ENCODE measurements at regions not wholly inside any gene's neighbourhood (a gene's known extent, or its start where the extent isn't known, plus 50 kb on each side); places are given as distances from the start of the nearest gene placed in this dataset.

GRCh38 chr17:34874478-34874877, 86.8 kb downstream of the CCT6B start:
- Histone ChIP-seq H3K36me3 (ENCODE audit: control insufficient read depth in 4 of 4, insufficient read depth in 3 of 4, low read depth in 1 of 4, low read length in 3 of 4) (no peaks in the 10 kb centered on the region), H3K4me3 (ENCODE audit: low read depth in 1 of 3, low read length in 3 of 3) (no peak overlapping the region), H3K27ac (ENCODE audit: low read depth in 1 of 2, low read length in 2 of 2) (no peak overlapping the region), H3K4me1 (ENCODE audit: control insufficient read depth in 4 of 4, insufficient read depth in 4 of 4, low read length in 3 of 4) (no peaks in the 10 kb centered on the region), H3K9ac (ENCODE audit: low read depth in 1 of 2, low read length in 2 of 2) (no peak overlapping the region), H3K9me3 (ENCODE audit: control insufficient read depth in 4 of 4, low read length in 3 of 4) (peaks cover 0 to 7% (median 2%) of the 10 kb centered on the region in 4 donors), H3K27me3 (ENCODE audit: control insufficient read depth in 4 of 4, insufficient read depth in 4 of 4, low read length in 3 of 4) (no peaks in the 10 kb centered on the region)
- WGBS = 38% methylated on average over 1 of the region's 1 CpG
- DNase-seq (ENCODE audit: low spot score) = no peak
- no peak for TF ChIP-seq HNF4A (conservative IDR thresholded peaks at IDR 0.05)
- TF ChIP-seq JUND (IDR thresholded peaks at IDR 0.05) = no peak
- TF ChIP-seq ZBTB33 (IDR thresholded peaks at IDR 0.05) = no peak
- TF ChIP-seq YY1 (IDR thresholded peaks at IDR 0.05) = no peak
- no peak for TF ChIP-seq EGR1 (IDR thresholded peaks at IDR 0.05; ENCODE audit: low read depth in 2 of 2)
- TF ChIP-seq HNF4G (IDR thresholded peaks at IDR 0.05) = no peak
- no peak for TF ChIP-seq GABPA (IDR thresholded peaks at IDR 0.05 in 1 of 2, conservative IDR thresholded peaks at IDR 0.05 in 1 of 2)
- TF ChIP-seq FOXA2 (IDR thresholded peaks at IDR 0.05) = no peak
- TF ChIP-seq CTCF (IDR thresholded peaks at IDR 0.05; ENCODE audit: low read depth, low read length, missing input control) = no peak
- TF ChIP-seq MAX (IDR thresholded peaks at IDR 0.05) = no peak
- TF ChIP-seq RXRA (IDR thresholded peaks at IDR 0.05) = no peak
- no peak for TF ChIP-seq TAF1 (conservative IDR thresholded peaks at IDR 0.05)
- no peak for TF ChIP-seq ATF3 (IDR thresholded peaks at IDR 0.05)
- no peak for TF ChIP-seq RAD21 (IDR thresholded peaks at IDR 0.05)
- no peak for TF ChIP-seq NR2F2 (IDR thresholded peaks at IDR 0.05)
- no peak for TF ChIP-seq FOXA1 (IDR thresholded peaks at IDR 0.05)
- TF ChIP-seq SP1 (IDR thresholded peaks at IDR 0.05) = no peak

GRCh38 chr17:34872640-34873039, 88.6 kb downstream of the CCT6B start:
- peaks cover 0 to 7% (median 3%) of the 10 kb centered on the region in 4 donors for H3K9me3 ChIP-seq (ENCODE audit: control insufficient read depth in 4 of 4, low read length in 3 of 4)
- no peaks in the 10 kb centered on the region for H3K4me1 ChIP-seq (ENCODE audit: control insufficient read depth in 4 of 4, insufficient read depth in 4 of 4, low read length in 3 of 4)
- no peaks in the 10 kb centered on the region for H3K36me3 ChIP-seq (ENCODE audit: control insufficient read depth in 4 of 4, insufficient read depth in 3 of 4, low read depth in 1 of 4, low read length in 3 of 4)
- no peak overlapping the region for H3K4me3 ChIP-seq (ENCODE audit: low read depth in 1 of 3, low read length in 3 of 3)
- H3K27ac ChIP-seq (ENCODE audit: low read depth in 1 of 2, low read length in 2 of 2) = no peak overlapping the region
- H3K27me3 ChIP-seq (ENCODE audit: control insufficient read depth in 4 of 4, insufficient read depth in 4 of 4, low read length in 3 of 4) = no peaks in the 10 kb centered on the region
- DNase-seq (ENCODE audit: low spot score) = no peak
- 83% methylated on average over 2 of the region's 2 CpGs for WGBS
- TF ChIP-seq ZBTB33 (IDR thresholded peaks at IDR 0.05) = no peak
- no peak for TF ChIP-seq RXRA (IDR thresholded peaks at IDR 0.05)
- no peak for TF ChIP-seq SP1 (IDR thresholded peaks at IDR 0.05)
- no peak for TF ChIP-seq CTCF (IDR thresholded peaks at IDR 0.05; ENCODE audit: low read depth, low read length, missing input control)
- no peak for TF ChIP-seq EGR1 (IDR thresholded peaks at IDR 0.05; ENCODE audit: low read depth in 2 of 2)
- no peak for TF ChIP-seq ATF3 (IDR thresholded peaks at IDR 0.05)
- no peak for TF ChIP-seq YY1 (IDR thresholded peaks at IDR 0.05)
- no peak for TF ChIP-seq RAD21 (IDR thresholded peaks at IDR 0.05)
- H3K9ac ChIP-seq (ENCODE audit: low read depth in 1 of 2, low read length in 2 of 2) = no peak overlapping the region
